DND-41 (cell line): ENCODE measurements at regions not wholly inside any gene's neighbourhood (a gene's known extent, or its start where the extent isn't known, plus 50 kb on each side); places are given as distances from the start of the nearest gene placed in this dataset.

Experiments
- CTCF ChIP-seq: IDR thresholded peaks from 2 replicates; pipeline ENCODE4 v1.5.1; 2012; ENCODE audit warnings: borderline replicate concordance, low read length, moderate library complexity, mild to moderate bottlenecking; ENCODE audit not compliant: poor library complexity, severe bottlenecking; ENCODE audit errors: extremely low read depth
- EZH2 ChIP-seq: IDR thresholded peaks from 3 replicates; pipeline ENCODE4 v1.6.1; 2012; ENCODE audit warnings: borderline replicate concordance, low read depth, mild to moderate bottlenecking, moderate library complexity, low read length, inconsistent platforms; ENCODE audit not compliant: severe bottlenecking

- TF ChIP-seq CTCF = no peak
- no peak for TF ChIP-seq EZH2
These were observed 191.9 kb upstream of the MIR17HG start for GRCh38 chr13:91155512-91156114.
